DOHH2 (cell line): ENCODE measurements at regions not wholly inside any gene's neighbourhood (a gene's known extent, or its start where the extent isn't known, plus 50 kb on each side); places are given as distances from the start of the nearest gene placed in this dataset.

Experiments used
- H3F3A ChIP-seq: fragments of 200-600 bp; sonication (generic), shearing (Covaris generic); 2 replicates; pipeline ENCODE4 v1.6.0; 2016; ENCODE audit warnings: antibody characterized with exemption, mild to moderate bottlenecking; ENCODE audit not compliant: control insufficient read depth, insufficient read depth
- H3K27ac ChIP-seq: fragments of 200-600 bp; sonication (generic); 2 replicates; pipeline ENCODE4 v1.5.1; 2014; ENCODE audit warnings: low read depth, mild to moderate bottlenecking, low read length, moderate library complexity
- H3K27me3 ChIP-seq: fragments of 200-600 bp; sonication (generic); 2 replicates; pipeline ENCODE4 v1.6.1; 2014; ENCODE audit warnings: mild to moderate bottlenecking, low read length, mixed read lengths; ENCODE audit not compliant: control insufficient read depth
- H3K36me3 ChIP-seq: fragments of 200-600 bp; sonication (generic); 2 replicates; pipeline ENCODE4 v1.6.1; 2014; ENCODE audit warnings: mild to moderate bottlenecking, low read length, moderate library complexity, mixed read lengths; ENCODE audit not compliant: control insufficient read depth
- H3K4me1 ChIP-seq: fragments of 200-600 bp; sonication (generic); 2 replicates; pipeline ENCODE4 v1.6.1; 2014; ENCODE audit warnings: mild to moderate bottlenecking, low read length, mixed read lengths; ENCODE audit not compliant: control insufficient read depth
- H3K4me2 ChIP-seq: fragments of 200-600 bp; sonication (generic); 2 replicates; pipeline ENCODE4 v1.6.0; 2014; ENCODE audit warnings: mild to moderate bottlenecking, low read length, moderate library complexity
- H3K4me3 ChIP-seq: fragments of 200-600 bp; sonication (generic); 2 replicates; pipeline ENCODE4 v1.5.1; 2014; ENCODE audit warnings: mild to moderate bottlenecking, low read length, mixed read lengths
- H3K79me2 ChIP-seq: fragments of 200-600 bp; sonication (generic); 2 replicates; pipeline ENCODE4 v1.6.1; 2014; ENCODE audit warnings: mild to moderate bottlenecking, low read length, mixed read lengths; ENCODE audit not compliant: control insufficient read depth
- H3K9me2 ChIP-seq: fragments of 200-600 bp; sonication (generic); replicated peaks from 2 replicates; pipeline ENCODE4 v1.6.1; 2014; ENCODE audit warnings: mild to moderate bottlenecking, low read length, mixed read lengths; ENCODE audit not compliant: control insufficient read depth
- H3K9me3 ChIP-seq: fragments of 200-600 bp; sonication (generic); 2 replicates; pipeline ENCODE4 v1.6.1; 2014; ENCODE audit warnings: antibody characterized with exemption, low read length, mixed read lengths; ENCODE audit not compliant: control insufficient read depth, insufficient read depth
- H4K20me1 ChIP-seq: fragments of 200-600 bp; sonication (generic); 2 replicates; pipeline ENCODE4 v1.6.0; 2014; ENCODE audit warnings: low read depth, mild to moderate bottlenecking, antibody characterized with exemption, low read length, moderate library complexity; ENCODE audit not compliant: control insufficient read depth, insufficient read depth
- CTCF ChIP-seq: fragments of 200-600 bp; sonication (generic); IDR thresholded peaks from one replicate; pipeline ENCODE4 v1.5.1; 2014; ENCODE audit warnings: antibody characterized with exemption, mild to moderate bottlenecking, low read depth, low read length; ENCODE audit not compliant: poor library complexity, severe bottlenecking
- EZH2phosphoT487 ChIP-seq: fragments of 200-600 bp; sonication (generic); IDR thresholded peaks from 2 replicates; pipeline ENCODE4 v1.6.1; 2017; ENCODE audit warnings: borderline replicate concordance, mild to moderate bottlenecking, antibody characterized with exemption, low read length, moderate library complexity, mixed read lengths

DNA sequence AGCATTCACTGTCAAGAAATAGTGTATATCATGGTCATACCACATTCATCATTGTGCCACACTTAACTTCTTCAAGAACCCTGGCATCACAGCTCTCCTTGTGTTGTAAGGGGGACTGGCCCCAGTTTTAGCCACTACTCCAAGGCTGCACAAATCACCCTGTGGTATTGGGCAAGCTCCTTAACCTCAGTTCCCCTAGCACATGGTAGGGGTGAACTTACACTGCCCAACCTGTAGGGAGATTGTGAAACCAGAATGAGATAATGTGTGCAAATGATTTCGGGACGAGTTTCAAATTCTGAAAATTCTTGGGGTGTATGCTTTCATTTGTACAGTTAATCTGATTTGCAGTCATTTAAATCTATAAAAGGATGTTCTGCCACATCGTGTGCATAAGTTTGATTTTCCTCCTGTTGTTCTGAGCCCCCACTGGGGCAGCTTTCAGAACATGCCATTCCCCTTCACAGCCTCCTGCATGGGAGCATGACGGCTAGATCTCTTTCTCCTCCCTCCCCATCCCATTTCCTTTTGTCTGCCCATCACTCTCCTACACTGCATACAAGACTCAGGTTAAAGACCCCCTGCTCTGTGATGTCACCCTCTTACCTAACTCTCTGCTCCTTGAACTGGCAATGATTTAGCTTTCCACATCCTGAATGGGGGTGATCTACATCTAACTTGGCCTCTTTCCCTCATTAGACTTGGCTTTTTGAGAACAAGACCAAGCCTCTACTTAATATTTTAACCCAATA, 290.3 kb downstream of the CHRM3 start:
- H3F3A ChIP-seq, result no peaks in the 10 kb centered on the region
- no peaks in the 10 kb centered on the region for H3K9me3 ChIP-seq
- no peaks in the 10 kb centered on the region for H3K36me3 ChIP-seq
- no peaks in the 10 kb centered on the region for H3K27me3 ChIP-seq
- no peak overlapping the region for H3K4me2 ChIP-seq
- no peaks in the 10 kb centered on the region for H4K20me1 ChIP-seq
- H3K27ac ChIP-seq, result no peak overlapping the region
- H3K4me1 ChIP-seq, result no peaks in the 10 kb centered on the region
- H3K9me2 ChIP-seq, result no peaks in the 10 kb centered on the region
- H3K4me3 ChIP-seq, result no peak overlapping the region
- TF ChIP-seq CTCF (no peak), EZH2phosphoT487 (no peak)
- no peaks in the 10 kb centered on the region for H3K79me2 ChIP-seq

DNA sequence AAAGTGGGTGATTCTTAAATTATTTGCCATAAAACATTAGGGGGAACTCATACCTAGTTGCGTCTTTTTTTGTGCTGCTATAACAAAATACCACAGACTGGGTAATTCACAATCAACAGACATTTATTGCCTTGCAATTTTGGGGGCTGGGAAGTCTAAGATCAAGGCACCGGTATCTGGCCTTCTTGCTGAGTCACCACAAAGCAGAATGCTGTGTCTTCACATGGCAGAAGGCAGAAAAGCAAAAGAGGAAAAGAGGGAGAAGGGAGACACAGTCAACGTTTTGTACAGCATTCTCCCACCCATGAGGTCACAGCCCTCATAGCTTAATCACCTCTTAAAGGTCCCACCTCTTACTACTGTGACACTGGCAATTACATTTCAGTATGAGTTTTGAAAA, 291.0 kb downstream of the CHRM3 start:
- no peaks in the 10 kb centered on the region for H3K36me3 ChIP-seq
- no peak for TF ChIP-seq CTCF
- no peaks in the 10 kb centered on the region for H3K79me2 ChIP-seq

DNA sequence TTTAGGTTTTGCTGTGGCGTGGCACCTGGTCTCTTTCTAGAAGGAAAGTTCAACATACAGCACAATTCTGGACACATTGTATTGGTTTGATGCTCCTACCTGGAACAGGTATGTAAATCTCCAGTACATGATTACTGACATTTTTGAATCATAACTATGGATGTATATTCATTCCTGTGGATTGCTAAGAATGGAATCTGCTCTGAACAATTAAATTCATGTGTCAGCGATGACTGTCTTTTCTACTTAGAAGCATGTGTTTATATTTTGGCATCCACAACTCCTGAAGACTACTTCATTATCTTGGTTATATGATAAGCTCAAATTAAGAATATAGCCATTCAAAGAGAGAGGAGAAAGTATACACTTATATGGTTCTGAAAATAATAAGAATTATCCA, 291.8 kb downstream of the CHRM3 start:
- H3K4me2 ChIP-seq, result no peak overlapping the region

More for the DNA sequence above, 291.0 kb downstream of the CHRM3 start:
- Histone ChIP-seq H3K9me2 (no peaks in the 10 kb centered on the region), H3K27me3 (no peaks in the 10 kb centered on the region), H3K27ac (no peak overlapping the region), H3K4me2 (no peak overlapping the region), H3K4me1 (no peaks in the 10 kb centered on the region), H3K9me3 (no peaks in the 10 kb centered on the region), H3K4me3 (no peak overlapping the region), H4K20me1 (no peaks in the 10 kb centered on the region), H3F3A (no peaks in the 10 kb centered on the region)

More for the DNA sequence above, 291.8 kb downstream of the CHRM3 start:
- H3F3A ChIP-seq, result no peaks in the 10 kb centered on the region
- no peaks in the 10 kb centered on the region for H3K79me2 ChIP-seq
- no peaks in the 10 kb centered on the region for H3K9me3 ChIP-seq
- H4K20me1 ChIP-seq, result no peaks in the 10 kb centered on the region
- H3K4me1 ChIP-seq, result no peaks in the 10 kb centered on the region
- H3K27me3 ChIP-seq, result no peaks in the 10 kb centered on the region
- H3K36me3 ChIP-seq, result no peaks in the 10 kb centered on the region
- H3K9me2 ChIP-seq, result no peaks in the 10 kb centered on the region
- no peak overlapping the region for H3K4me3 ChIP-seq
- TF ChIP-seq CTCF, result no peak
- H3K27ac ChIP-seq, result no peak overlapping the region
